CD4-positive, alpha-beta T cell (primary cell): ENCODE measurements at regions not wholly inside any gene's neighbourhood (a gene's known extent, or its start where the extent isn't known, plus 50 kb on each side); places are given as distances from the start of the nearest gene placed in this dataset.

ENCODE experiments used
- ATAC-seq: fragments of 200-7000 bp; cut with Tn5 transposase; one replicate; pipeline ENCODE4 v1.10.0; 2022; ENCODE audit warnings: mild to moderate bottlenecking; ENCODE audit not compliant: poor library complexity
- CTCF ChIA-PET: fragments of 350-600 bp; sonication (Branson Sonifier 250); formaldehyde crosslinking; loops from one replicate; lab custom pipeline; 2021; ENCODE audit warnings: antibody characterized with exemption, inconsistent platforms; lab: Charles Lee
- POLR2A ChIA-PET: fragments of 350-600 bp; sonication (Branson Sonifier 250); formaldehyde crosslinking; loops from one replicate; lab custom pipeline; 2021; ENCODE audit warnings: antibody characterized with exemption, inconsistent platforms; lab: Charles Lee
- DNase-seq, 14 experiments: peaks; one replicate each; pipeline ENCODE4 v3.0.0-alpha.2; 2013 to 2020; ENCODE audit warnings: mixed read lengths in 2 of 14
- H3K27ac ChIP-seq, 2 donors: one replicate each; pipeline versions ENCODE4 v1.5.1 to v1.7.0; 2013; ENCODE audit warnings: low read length in 2 of 2, low read depth in 1 of 2, mild to moderate bottlenecking in 1 of 2
- H3K27me3 ChIP-seq, 2 experiments: 1 replicate in 1 of 2; 2 replicates in 1 of 2; pipeline versions ENCODE4 v1.6.1 to v1.7.0; 2013; ENCODE audit warnings: low read length in 2 of 2, control low read depth in 1 of 2, mild to moderate bottlenecking in 1 of 2, moderate library complexity in 1 of 2; ENCODE audit not compliant: insufficient read depth in 2 of 2, control insufficient read depth in 1 of 2
- H3K36me3 ChIP-seq: one replicate; pipeline ENCODE4 v1.6.1; 2013; ENCODE audit warnings: low read length, control low read depth; ENCODE audit not compliant: insufficient read depth
- H3K4me1 ChIP-seq: one replicate; pipeline ENCODE4 v1.6.1; 2013; ENCODE audit warnings: low read length, control low read depth; ENCODE audit not compliant: insufficient read depth
- H3K4me3 ChIP-seq: one replicate; pipeline ENCODE4 v1.5.1; 2013; ENCODE audit warnings: mild to moderate bottlenecking, low read length, moderate library complexity
- H3K9me3 ChIP-seq, 2 experiments: 1 replicate in 1 of 2; 2 replicates in 1 of 2; pipeline versions ENCODE4 v1.6.1 to v1.7.0; 2013; ENCODE audit warnings: low read length in 2 of 2, mild to moderate bottlenecking in 2 of 2, control low read depth in 1 of 2, moderate library complexity in 1 of 2; ENCODE audit not compliant: control insufficient read depth in 1 of 2, insufficient read depth in 1 of 2
- H3K27ac Mint-ChIP-seq: one replicate; pipeline ENCODE4 v1.8.0; 2020; ENCODE audit warnings: mixed read lengths
- H3K27me3 Mint-ChIP-seq: one replicate; pipeline ENCODE4 v1.8.0; 2021; ENCODE audit warnings: mixed read lengths
- H3K36me3 Mint-ChIP-seq: one replicate; pipeline ENCODE4 v1.8.0; 2021; ENCODE audit warnings: low read depth, mixed read lengths
- H3K4me1 Mint-ChIP-seq: one replicate; pipeline ENCODE4 v1.8.0; 2021; ENCODE audit warnings: low read depth, mixed read lengths
- H3K4me3 Mint-ChIP-seq: one replicate; pipeline ENCODE4 v1.8.0; 2020; ENCODE audit warnings: mild to moderate bottlenecking, mixed read lengths
- H3K9me3 Mint-ChIP-seq: one replicate; pipeline ENCODE4 v1.8.0; 2020; ENCODE audit warnings: mixed read lengths
- CTCF ChIP-seq: fragments of 200-600 bp; IDR thresholded peaks from one replicate; pipeline ENCODE4 v1.8.0; 2022; ENCODE audit warnings: antibody characterized with exemption, mild to moderate bottlenecking
- intact Hi-C, 2 experiments: fragments of 100-400 bp; cut with DNase I in 1 of 2; cut with micrococcal nuclease in 1 of 2; formaldehyde crosslinking; loops; one replicate each; pipeline versions ENCODE4 v1.15.1 to v1.9.0; 2023 to 2025; cut with DNase I, micrococcal nuclease

GRCh38 chr2:173713904-173714555, 251.1 kb downstream of the SP3 start:
- H3K27me3 ChIP-seq = peaks cover 6 to 8% of the 10 kb centered on the region in 2 experiments
- Mint-ChIP-seq H3K4me3 (no peak overlapping the region), H3K27me3 (peaks cover 41% of the 10 kb centered on the region), H3K27ac (no peak overlapping the region), H3K4me1 (no peaks in the 10 kb centered on the region), H3K9me3 (no peaks in the 10 kb centered on the region), H3K36me3 (no peaks in the 10 kb centered on the region)
- H3K36me3 ChIP-seq = no peaks in the 10 kb centered on the region
- H3K4me1 ChIP-seq = no peaks in the 10 kb centered on the region
- no peak for ATAC-seq
- intact Hi-C loops = no loop called here
- ChIA-PET POLR2A (no interaction called here), CTCF (no interaction called here)
- no peak overlapping the region for H3K4me3 ChIP-seq
- no peaks in the 10 kb centered on the region for H3K9me3 ChIP-seq
- no peak for DNase-seq
- no peak overlapping the region for H3K27ac ChIP-seq
- TF ChIP-seq CTCF = no peak

DNA sequence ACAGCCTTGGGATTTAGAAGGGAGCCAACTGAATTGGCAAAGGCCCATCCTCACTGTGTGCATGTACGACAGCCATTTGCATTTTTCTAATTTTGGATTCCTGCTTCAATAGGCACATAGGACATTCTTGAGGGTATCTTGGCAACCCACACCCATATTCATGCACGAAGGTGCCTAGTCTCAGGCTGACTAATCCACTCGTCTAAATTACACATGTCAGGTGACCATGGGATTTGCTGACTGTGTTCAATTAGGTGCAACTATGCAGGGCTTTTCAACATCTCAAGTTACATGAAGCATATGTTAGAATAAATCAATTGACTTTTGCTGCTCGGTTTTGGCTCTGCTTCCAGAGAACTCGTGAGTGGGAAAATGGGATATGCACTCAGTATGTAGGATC, 249.7 kb downstream of the SP3 start:
- no peaks in the 10 kb centered on the region for H3K4me1 ChIP-seq
- no peaks in the 10 kb centered on the region for H3K36me3 ChIP-seq
- H3K4me3 ChIP-seq = no peak overlapping the region
- intact Hi-C loops = no loop called here
- H3K4me3 Mint-ChIP-seq = no peak overlapping the region
- peaks cover 6 to 13% of the 10 kb centered on the region in 2 experiments for H3K27me3 ChIP-seq
- H3K9me3 Mint-ChIP-seq = no peaks in the 10 kb centered on the region
- H3K9me3 ChIP-seq = no peaks in the 10 kb centered on the region
- ATAC-seq = no peak
- peaks cover 44% of the 10 kb centered on the region for H3K27me3 Mint-ChIP-seq
- DNase-seq = no peak
- no peaks in the 10 kb centered on the region for H3K36me3 Mint-ChIP-seq
- no peak for TF ChIP-seq CTCF
- H3K27ac Mint-ChIP-seq = no peak overlapping the region
- no peaks in the 10 kb centered on the region for H3K4me1 Mint-ChIP-seq
- POLR2A ChIA-PET = no interaction called here
- no peak overlapping the region for H3K27ac ChIP-seq
- CTCF ChIA-PET = no interaction called here

- H3K9me3 Mint-ChIP-seq = no peaks in the 10 kb centered on the region
- Histone ChIP-seq H3K4me3 (no peak overlapping the region), H3K9me3 (no peaks in the 10 kb centered on the region), H3K27me3 (peaks cover 6 to 24% of the 10 kb centered on the region in 2 experiments), H3K36me3 (no peaks in the 10 kb centered on the region), H3K27ac (no peak overlapping the region), H3K4me1 (no peaks in the 10 kb centered on the region)
- no peak overlapping the region for H3K4me3 Mint-ChIP-seq
- no peak overlapping the region for H3K27ac Mint-ChIP-seq
- CTCF ChIA-PET = no interaction called here
- no peak for TF ChIP-seq CTCF
- ATAC-seq (no peak), DNase-seq (no peak)
- intact Hi-C loops = no loop called here
- peaks cover 53% of the 10 kb centered on the region for H3K27me3 Mint-ChIP-seq
- H3K4me1 Mint-ChIP-seq = no peaks in the 10 kb centered on the region
- H3K36me3 Mint-ChIP-seq = no peaks in the 10 kb centered on the region
- POLR2A ChIA-PET = no interaction called here
These were observed 248.6 kb downstream of the SP3 start for GRCh38 chr2:173716458-173717052.
